ENCODE measurements at regions not wholly inside any gene's neighbourhood (a gene's known extent, or its start where the extent isn't known, plus 50 kb on each side); places are given as distances from the start of the nearest gene placed in this dataset.

DNA sequence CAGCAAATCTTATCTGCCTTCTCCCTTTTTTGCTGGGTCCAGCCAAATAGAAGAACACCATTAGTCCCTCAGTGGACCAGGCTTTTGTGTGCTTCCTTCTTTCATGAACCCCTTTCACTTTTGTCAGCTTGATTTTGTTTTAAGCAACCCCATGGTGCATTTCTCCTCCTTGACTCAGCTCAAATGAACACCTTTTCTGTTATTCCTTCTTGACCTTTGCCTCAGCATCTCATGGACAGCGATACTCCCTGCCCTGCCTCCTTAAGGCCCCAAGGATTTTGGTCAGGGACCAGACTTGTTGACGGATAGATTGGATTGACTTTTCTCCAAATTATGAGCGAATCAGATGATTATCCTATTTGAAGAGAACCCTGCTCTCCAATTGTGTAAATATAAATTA is 356.6 kb upstream of the USP24 start:
- no peak for FAIRE-seq
- no peaks in the 10 kb centered on the region for H3K9me3 ChIP-seq (replicated peaks; ENCODE audit: control insufficient read depth, insufficient read depth, low read length)
- no peak overlapping the region for H3K4me3 ChIP-seq
- H2AFZ ChIP-seq (ENCODE audit: control insufficient read depth, low read depth, low read length), result no peak overlapping the region
- no peak for TF ChIP-seq SIX5 (IDR thresholded peaks at IDR 0.05; ENCODE audit: low read depth, low read length, severe bottlenecking)
- TF ChIP-seq, protein P1, sequence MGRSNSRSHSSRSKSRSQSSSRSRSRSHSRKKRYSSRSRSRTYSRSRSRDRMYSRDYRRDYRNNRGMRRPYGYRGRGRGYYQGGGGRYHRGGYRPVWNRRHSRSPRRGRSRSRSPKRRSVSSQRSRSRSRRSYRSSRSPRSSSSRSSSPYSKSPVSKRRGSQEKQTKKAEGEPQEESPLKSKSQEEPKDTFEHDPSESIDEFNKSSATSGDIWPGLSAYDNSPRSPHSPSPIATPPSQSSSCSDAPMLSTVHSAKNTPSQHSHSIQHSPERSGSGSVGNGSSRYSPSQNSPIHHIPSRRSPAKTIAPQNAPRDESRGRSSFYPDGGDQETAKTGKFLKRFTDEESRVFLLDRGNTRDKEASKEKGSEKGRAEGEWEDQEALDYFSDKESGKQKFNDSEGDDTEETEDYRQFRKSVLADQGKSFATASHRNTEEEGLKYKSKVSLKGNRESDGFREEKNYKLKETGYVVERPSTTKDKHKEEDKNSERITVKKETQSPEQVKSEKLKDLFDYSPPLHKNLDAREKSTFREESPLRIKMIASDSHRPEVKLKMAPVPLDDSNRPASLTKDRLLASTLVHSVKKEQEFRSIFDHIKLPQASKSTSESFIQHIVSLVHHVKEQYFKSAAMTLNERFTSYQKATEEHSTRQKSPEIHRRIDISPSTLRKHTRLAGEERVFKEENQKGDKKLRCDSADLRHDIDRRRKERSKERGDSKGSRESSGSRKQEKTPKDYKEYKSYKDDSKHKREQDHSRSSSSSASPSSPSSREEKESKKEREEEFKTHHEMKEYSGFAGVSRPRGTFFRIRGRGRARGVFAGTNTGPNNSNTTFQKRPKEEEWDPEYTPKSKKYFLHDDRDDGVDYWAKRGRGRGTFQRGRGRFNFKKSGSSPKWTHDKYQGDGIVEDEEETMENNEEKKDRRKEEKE (IDR thresholded peaks at IDR 0.05), result no peak
- TF ChIP-seq, protein P2, sequence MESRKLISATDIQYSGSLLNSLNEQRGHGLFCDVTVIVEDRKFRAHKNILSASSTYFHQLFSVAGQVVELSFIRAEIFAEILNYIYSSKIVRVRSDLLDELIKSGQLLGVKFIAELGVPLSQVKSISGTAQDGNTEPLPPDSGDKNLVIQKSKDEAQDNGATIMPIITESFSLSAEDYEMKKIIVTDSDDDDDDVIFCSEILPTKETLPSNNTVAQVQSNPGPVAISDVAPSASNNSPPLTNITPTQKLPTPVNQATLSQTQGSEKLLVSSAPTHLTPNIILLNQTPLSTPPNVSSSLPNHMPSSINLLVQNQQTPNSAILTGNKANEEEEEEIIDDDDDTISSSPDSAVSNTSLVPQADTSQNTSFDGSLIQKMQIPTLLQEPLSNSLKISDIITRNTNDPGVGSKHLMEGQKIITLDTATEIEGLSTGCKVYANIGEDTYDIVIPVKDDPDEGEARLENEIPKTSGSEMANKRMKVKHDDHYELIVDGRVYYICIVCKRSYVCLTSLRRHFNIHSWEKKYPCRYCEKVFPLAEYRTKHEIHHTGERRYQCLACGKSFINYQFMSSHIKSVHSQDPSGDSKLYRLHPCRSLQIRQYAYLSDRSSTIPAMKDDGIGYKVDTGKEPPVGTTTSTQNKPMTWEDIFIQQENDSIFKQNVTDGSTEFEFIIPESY (IDR thresholded peaks at IDR 0.05), result no peak
- no peak for TF ChIP-seq ZNF24 (IDR thresholded peaks at IDR 0.05)
- TF ChIP-seq RAD51 (IDR thresholded peaks at IDR 0.05), result no peak
- TF ChIP-seq, protein P3, sequence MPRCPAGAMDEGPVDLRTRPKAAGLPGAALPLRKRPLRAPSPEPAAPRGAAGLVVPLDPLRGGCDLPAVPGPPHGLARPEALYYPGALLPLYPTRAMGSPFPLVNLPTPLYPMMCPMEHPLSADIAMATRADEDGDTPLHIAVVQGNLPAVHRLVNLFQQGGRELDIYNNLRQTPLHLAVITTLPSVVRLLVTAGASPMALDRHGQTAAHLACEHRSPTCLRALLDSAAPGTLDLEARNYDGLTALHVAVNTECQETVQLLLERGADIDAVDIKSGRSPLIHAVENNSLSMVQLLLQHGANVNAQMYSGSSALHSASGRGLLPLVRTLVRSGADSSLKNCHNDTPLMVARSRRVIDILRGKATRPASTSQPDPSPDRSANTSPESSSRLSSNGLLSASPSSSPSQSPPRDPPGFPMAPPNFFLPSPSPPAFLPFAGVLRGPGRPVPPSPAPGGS (IDR thresholded peaks at IDR 0.05; ENCODE audit: borderline replicate concordance, insufficient read depth, low read depth, low read length, poor library complexity, severe bottlenecking), result no peak
- H3K79me2 ChIP-seq (ENCODE audit: control insufficient read depth, insufficient read depth, low read length), result no peaks in the 10 kb centered on the region
- H3K27me3 ChIP-seq (replicated peaks in 1 of 2; ENCODE audit: control insufficient read depth in 2 of 2, insufficient read depth in 2 of 2, low read length in 1 of 2), result no peaks in the 10 kb centered on the region
- BruUV-seq (replicated peaks), result no TSS peak
- CTCF ChIA-PET, result no interaction called here
- H4K20me1 ChIP-seq (ENCODE audit: control insufficient read depth, insufficient read depth), result no peaks in the 10 kb centered on the region
- SMC1A ChIA-PET (ENCODE audit: uncharacterized antibody, unreplicated experiment), result no interaction called here
- H3K4me1 ChIP-seq (ENCODE audit: control insufficient read depth, insufficient read depth, low read length), result no peaks in the 10 kb centered on the region
- RAD21 ChIA-PET (ENCODE audit: unreplicated experiment), result no interaction called here
- H3K4me2 ChIP-seq (ENCODE audit: control insufficient read depth, insufficient read depth), result no peak overlapping the region
- intact Hi-C loops (cut with micrococcal nuclease; ENCODE audit: unreplicated experiment) (no loop called here), in situ Hi-C loops (cut with MboI) (no loop called here)
- no peak for ATAC-seq
- no peak overlapping the region for H3K9ac ChIP-seq (ENCODE audit: control insufficient read depth, insufficient read depth, low read length)
- DNase-seq (ENCODE audit: low read depth, low spot score), result no peak
- WGBS (ENCODE audit: insufficient coverage, insufficient replicate concordance, low lambda C conversion rate, missing lambda C conversion rate), result 13% methylated on average over 3 of the region's 3 CpGs
- no peak overlapping the region for H3K27ac ChIP-seq (ENCODE audit: control insufficient read depth, insufficient read depth)
- no peaks in the 10 kb centered on the region for H3K36me3 ChIP-seq (ENCODE audit: control insufficient read depth in 2 of 2, insufficient read depth in 2 of 2, low read length in 1 of 2)
- POLR2A ChIA-PET, result no interaction called here
